ENCODE measurements at regions not wholly inside any gene's neighbourhood (a gene's known extent, or its start where the extent isn't known, plus 50 kb on each side); places are given as distances from the start of the nearest gene placed in this dataset.
"Not testable (repeated sequence)": the region's sequence is repeated elsewhere in the genome, so short reads cannot be mapped to it uniquely, and the experiment has no call there.

- no peak for DNase-seq (ENCODE audit: low read depth, low spot score)
These were observed 1046.0 kb upstream of the TMEFF2 start for GRCh38 chr2:193240752-193241151.

GRCh38 chr2:193231634-193232033 is 1036.9 kb upstream of the TMEFF2 start:
- no peak for DNase-seq (ENCODE audit: low read depth, low spot score)

GRCh38 chr2:193228276-193228675 is 1033.5 kb upstream of the TMEFF2 start:
- no peak for DNase-seq (ENCODE audit: low read depth, low spot score)

- DNase-seq (ENCODE audit: low read depth, low spot score), result no peak
These were observed 1027.7 kb upstream of the TMEFF2 start for GRCh38 chr2:193222454-193222853.

- DNase-seq (ENCODE audit: low read depth, low spot score), result no peak
These were observed 1024.7 kb upstream of the TMEFF2 start for GRCh38 chr2:193219413-193219812.

- no peak for DNase-seq (ENCODE audit: low read depth, low spot score)
These were observed 1006.9 kb upstream of the TMEFF2 start for GRCh38 chr2:193201583-193201982.

GRCh38 chr2:193199322-193199721 is 1004.6 kb upstream of the TMEFF2 start:
- no peak for DNase-seq (ENCODE audit: low read depth, low spot score)

GRCh38 chr2:193187816-193188215 is 993.1 kb upstream of the TMEFF2 start:
- no peak for DNase-seq (ENCODE audit: low read depth, low spot score)

- DNase-seq (ENCODE audit: low read depth, low spot score), result not testable (repeated sequence)
These were observed 976.2 kb upstream of the TMEFF2 start for GRCh38 chr2:193170981-193171380.

GRCh38 chr2:193156480-193156879 is 961.7 kb upstream of the TMEFF2 start:
- DNase-seq (ENCODE audit: low read depth, low spot score), result no peak

- DNase-seq (ENCODE audit: low read depth, low spot score), result no peak
These were observed 959.3 kb upstream of the TMEFF2 start for GRCh38 chr2:193154076-193154475.

- no peak for DNase-seq (ENCODE audit: low read depth, low spot score)
These were observed 958.8 kb upstream of the TMEFF2 start for GRCh38 chr2:193153576-193153975.

GRCh38 chr2:193142467-193142866 is 947.7 kb upstream of the TMEFF2 start:
- DNase-seq (ENCODE audit: low read depth, low spot score), result not testable (repeated sequence)

GRCh38 chr2:193141998-193142397 is 947.3 kb upstream of the TMEFF2 start:
- no peak for DNase-seq (ENCODE audit: low read depth, low spot score)

- not testable (repeated sequence) for DNase-seq (ENCODE audit: low read depth, low spot score)
These were observed 946.2 kb upstream of the TMEFF2 start for GRCh38 chr2:193140895-193141294.

- DNase-seq (ENCODE audit: low read depth, low spot score), result no peak
These were observed 930.1 kb upstream of the TMEFF2 start for GRCh38 chr2:193124815-193125214.

- DNase-seq (ENCODE audit: low read depth, low spot score), result no peak
These were observed 920.1 kb upstream of the TMEFF2 start for GRCh38 chr2:193114827-193115226.

- DNase-seq (ENCODE audit: low read depth, low spot score), result no peak
These were observed 918.3 kb upstream of the TMEFF2 start for GRCh38 chr2:193112986-193113385.

GRCh38 chr2:193103064-193103463 is 908.3 kb upstream of the TMEFF2 start:
- DNase-seq (ENCODE audit: low read depth, low spot score), result no peak

- no peak for DNase-seq (ENCODE audit: low read depth, low spot score)
These were observed 906.9 kb upstream of the TMEFF2 start for GRCh38 chr2:193101591-193101990.

- DNase-seq (ENCODE audit: low read depth, low spot score), result no peak
These were observed 893.3 kb upstream of the TMEFF2 start for GRCh38 chr2:193088026-193088425.

- no peak for DNase-seq (ENCODE audit: low read depth, low spot score)
These were observed 882.3 kb upstream of the TMEFF2 start for GRCh38 chr2:193076995-193077394.

- DNase-seq (ENCODE audit: low read depth, low spot score), result no peak
These were observed 880.2 kb upstream of the TMEFF2 start for GRCh38 chr2:193074933-193075332.

GRCh38 chr2:193072647-193073046 is 877.9 kb upstream of the TMEFF2 start:
- DNase-seq (ENCODE audit: low read depth, low spot score), result no peak

GRCh38 chr2:193025556-193025955 is 830.8 kb upstream of the TMEFF2 start:
- not testable (repeated sequence) for DNase-seq (ENCODE audit: low read depth, low spot score)
